ENCODE measurements at regions not wholly inside any gene's neighbourhood (a gene's known extent, or its start where the extent isn't known, plus 50 kb on each side); places are given as distances from the start of the nearest gene placed in this dataset.

DNA sequence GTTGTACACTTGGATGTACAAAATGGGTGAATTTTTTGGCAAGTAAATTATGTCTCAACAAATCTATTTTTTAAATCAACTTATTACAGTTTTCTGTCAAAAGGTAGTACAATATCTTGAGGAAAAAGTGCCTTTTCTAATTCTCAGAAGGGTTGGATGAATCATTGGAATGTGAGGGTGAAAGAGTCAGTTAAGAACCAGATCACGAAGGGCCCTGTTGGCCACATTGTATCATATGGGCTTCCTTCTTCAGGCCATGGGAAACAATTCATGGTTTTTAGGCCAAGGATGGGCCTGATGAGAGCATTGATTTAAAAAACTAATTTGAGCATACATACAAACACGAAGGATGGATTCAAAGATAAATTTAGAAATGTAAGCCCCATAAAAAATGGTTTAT is 503.7 kb downstream of the TNS3 start:
- TF ChIP-seq, protein P1, sequence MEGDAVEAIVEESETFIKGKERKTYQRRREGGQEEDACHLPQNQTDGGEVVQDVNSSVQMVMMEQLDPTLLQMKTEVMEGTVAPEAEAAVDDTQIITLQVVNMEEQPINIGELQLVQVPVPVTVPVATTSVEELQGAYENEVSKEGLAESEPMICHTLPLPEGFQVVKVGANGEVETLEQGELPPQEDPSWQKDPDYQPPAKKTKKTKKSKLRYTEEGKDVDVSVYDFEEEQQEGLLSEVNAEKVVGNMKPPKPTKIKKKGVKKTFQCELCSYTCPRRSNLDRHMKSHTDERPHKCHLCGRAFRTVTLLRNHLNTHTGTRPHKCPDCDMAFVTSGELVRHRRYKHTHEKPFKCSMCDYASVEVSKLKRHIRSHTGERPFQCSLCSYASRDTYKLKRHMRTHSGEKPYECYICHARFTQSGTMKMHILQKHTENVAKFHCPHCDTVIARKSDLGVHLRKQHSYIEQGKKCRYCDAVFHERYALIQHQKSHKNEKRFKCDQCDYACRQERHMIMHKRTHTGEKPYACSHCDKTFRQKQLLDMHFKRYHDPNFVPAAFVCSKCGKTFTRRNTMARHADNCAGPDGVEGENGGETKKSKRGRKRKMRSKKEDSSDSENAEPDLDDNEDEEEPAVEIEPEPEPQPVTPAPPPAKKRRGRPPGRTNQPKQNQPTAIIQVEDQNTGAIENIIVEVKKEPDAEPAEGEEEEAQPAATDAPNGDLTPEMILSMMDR (IDR thresholded peaks at IDR 0.05; ENCODE audit: low read depth, low read length, missing input control): no peak
- TF ChIP-seq GABPA (IDR thresholded peaks at IDR 0.05 in 1 of 2, conservative IDR thresholded peaks at IDR 0.05 in 1 of 2) (no peak), EGR1 (IDR thresholded peaks at IDR 0.05; ENCODE audit: low read depth in 2 of 2) (no peak), FOXA1 (IDR thresholded peaks at IDR 0.05) (no peak), YY1 (IDR thresholded peaks at IDR 0.05) (no peak), RXRA (IDR thresholded peaks at IDR 0.05) (no peak), RAD21 (IDR thresholded peaks at IDR 0.05) (no peak), ATF3 (IDR thresholded peaks at IDR 0.05) (no peak), SP1 (IDR thresholded peaks at IDR 0.05) (no peak)
- TF ChIP-seq, protein P2, sequence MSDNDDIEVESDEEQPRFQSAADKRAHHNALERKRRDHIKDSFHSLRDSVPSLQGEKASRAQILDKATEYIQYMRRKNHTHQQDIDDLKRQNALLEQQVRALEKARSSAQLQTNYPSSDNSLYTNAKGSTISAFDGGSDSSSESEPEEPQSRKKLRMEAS (IDR thresholded peaks at IDR 0.05): no peak

All from liver (tissue), 3 donors.